ENCODE measurements at regions not wholly inside any gene's neighbourhood (a gene's known extent, or its start where the extent isn't known, plus 50 kb on each side); places are given as distances from the start of the nearest gene placed in this dataset.

GRCh38 chr15:37881237-37882013, 53.0 kb upstream of the TMCO5A start:
- Mint-ChIP-seq H3K27ac (no peak overlapping the region), H3K36me3 (ENCODE audit: low read depth) (no peaks in the 10 kb centered on the region), H3K9me3 (no peaks in the 10 kb centered on the region), H3K4me1 (peaks cover 41% of the 10 kb centered on the region), H3K27me3 (ENCODE audit: low read depth) (no peaks in the 10 kb centered on the region), H3K4me3 (no peak overlapping the region)
- TF ChIP-seq CTCF (IDR thresholded peaks at IDR 0.05; ENCODE audit: unreplicated experiment in 3 of 3), result no peak

GRCh38 chr15:37882640-37883039, 51.8 kb upstream of the TMCO5A start:
- Mint-ChIP-seq H3K9me3 (no peaks in the 10 kb centered on the region), H3K27ac (no peak overlapping the region), H3K27me3 (ENCODE audit: low read depth) (no peaks in the 10 kb centered on the region), H3K4me1 (peaks cover 32% of the 10 kb centered on the region), H3K36me3 (ENCODE audit: low read depth) (no peaks in the 10 kb centered on the region), H3K4me3 (no peak overlapping the region)
- TF ChIP-seq CTCF (IDR thresholded peaks at IDR 0.05; ENCODE audit: unreplicated experiment in 3 of 3), result no peak

Measured in nephron (organoid).